ENCODE measurements at regions not wholly inside any gene's neighbourhood (a gene's known extent, or its start where the extent isn't known, plus 50 kb on each side); places are given as distances from the start of the nearest gene placed in this dataset.
"Not testable (repeated sequence)": the region's sequence is repeated elsewhere in the genome, so short reads cannot be mapped to it uniquely, and the experiment has no call there.

DNA sequence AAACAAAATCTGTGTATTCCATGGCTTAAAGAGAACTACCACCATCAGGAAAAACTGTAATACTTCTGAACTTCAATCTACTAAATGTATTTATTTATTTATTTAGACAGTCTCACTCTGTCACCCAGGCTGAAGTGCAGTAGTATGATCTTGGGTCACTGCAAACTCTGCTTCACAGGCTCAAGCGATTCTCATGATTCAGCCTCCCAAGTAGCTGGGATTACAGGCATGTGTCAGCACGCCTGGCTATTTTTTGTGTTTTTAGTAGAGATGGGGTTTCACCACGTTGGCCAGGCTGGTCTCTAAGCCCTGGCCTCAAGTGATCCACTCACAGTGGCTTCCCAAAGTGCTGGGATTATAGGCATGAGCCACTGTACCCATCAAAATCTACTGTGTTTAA, 202.3 kb upstream of the POU1F1 start:
- no peak for FAIRE-seq

GRCh38 chr3:87473944-87474343, 197.6 kb upstream of the POU1F1 start:
- no peak for FAIRE-seq

DNA sequence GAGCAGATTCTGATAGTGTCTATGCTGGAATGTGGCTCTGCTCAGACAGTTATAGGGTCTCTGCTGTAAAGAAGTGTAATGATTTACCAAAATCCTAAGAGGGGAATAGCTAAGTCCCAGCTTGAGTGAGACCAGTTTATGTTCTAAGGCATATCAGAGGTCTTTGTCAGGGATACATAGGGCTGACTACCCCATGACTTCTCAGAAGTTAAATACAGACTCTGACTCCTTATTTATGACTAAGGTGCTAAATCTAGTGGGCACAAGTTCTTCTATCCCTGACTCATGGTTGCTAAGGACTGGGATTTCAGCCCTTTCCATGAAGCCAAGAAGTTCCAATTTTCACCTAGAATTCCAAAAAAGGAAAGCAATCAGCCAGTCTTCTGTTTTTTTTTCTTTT, 192.6 kb upstream of the POU1F1 start:
- FAIRE-seq = no peak

DNA sequence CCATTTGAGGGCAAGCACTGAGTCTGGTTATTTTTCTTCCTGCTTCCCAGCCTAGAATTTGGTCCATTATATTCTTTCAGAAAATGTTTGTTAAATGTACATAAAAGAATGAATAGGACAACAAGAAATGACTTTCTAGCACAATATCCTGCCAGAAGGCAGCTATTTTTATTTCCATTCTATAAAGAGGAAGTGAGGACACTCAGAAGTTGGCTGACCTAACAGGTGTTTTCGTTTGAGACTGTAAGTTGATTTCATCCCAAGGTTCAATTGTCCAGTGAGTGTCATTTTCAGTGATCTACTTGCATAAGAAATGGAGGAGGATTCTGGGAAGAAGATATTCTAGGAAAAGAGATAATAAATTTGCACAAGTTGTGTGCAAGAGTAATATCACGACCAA, 191.9 kb upstream of the POU1F1 start:
- no peak for FAIRE-seq

DNA sequence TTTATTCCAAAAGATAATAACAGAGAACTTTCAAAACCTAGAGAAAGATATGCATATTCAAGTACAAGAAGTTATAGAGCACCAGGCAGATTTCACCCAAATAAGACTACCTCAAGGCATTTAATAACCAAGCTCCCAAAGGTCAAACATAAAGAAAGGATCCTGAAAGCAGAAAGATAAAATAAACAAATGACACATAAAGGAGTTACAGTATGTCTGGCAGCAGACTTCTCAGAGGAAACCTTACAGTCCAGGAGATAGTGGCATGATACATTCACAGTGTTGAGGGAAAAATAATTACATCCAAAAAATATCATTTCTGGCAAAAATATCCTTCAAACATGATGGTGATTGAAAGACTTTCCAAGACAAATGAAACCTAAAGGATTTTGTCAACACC, 185.8 kb upstream of the POU1F1 start:
- no peak for FAIRE-seq

DNA sequence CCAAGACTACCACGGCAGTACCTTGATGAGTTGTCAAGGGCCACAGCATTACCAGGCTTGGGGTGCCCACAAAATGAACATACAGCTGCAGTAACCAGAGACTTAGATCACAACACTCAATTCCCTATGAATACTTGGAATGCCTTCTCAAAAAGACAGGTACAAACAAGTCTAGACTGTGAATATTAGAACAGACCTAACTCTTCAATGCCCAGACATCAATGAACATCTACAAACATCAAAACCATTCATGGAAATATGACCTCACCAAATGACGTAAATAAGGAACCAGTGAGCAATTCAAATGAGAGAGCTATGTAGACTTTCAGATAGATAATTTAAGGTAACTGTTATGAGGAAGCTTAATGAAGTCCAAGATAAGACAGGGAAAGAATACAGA, 185.1 kb upstream of the POU1F1 start:
- no peak for FAIRE-seq

GRCh38 chr3:87461036-87461435, 184.7 kb upstream of the POU1F1 start:
- FAIRE-seq = no peak

- FAIRE-seq = no peak
Observed at GRCh38 chr3:87448558-87448957, 172.2 kb upstream of the POU1F1 start.

DNA sequence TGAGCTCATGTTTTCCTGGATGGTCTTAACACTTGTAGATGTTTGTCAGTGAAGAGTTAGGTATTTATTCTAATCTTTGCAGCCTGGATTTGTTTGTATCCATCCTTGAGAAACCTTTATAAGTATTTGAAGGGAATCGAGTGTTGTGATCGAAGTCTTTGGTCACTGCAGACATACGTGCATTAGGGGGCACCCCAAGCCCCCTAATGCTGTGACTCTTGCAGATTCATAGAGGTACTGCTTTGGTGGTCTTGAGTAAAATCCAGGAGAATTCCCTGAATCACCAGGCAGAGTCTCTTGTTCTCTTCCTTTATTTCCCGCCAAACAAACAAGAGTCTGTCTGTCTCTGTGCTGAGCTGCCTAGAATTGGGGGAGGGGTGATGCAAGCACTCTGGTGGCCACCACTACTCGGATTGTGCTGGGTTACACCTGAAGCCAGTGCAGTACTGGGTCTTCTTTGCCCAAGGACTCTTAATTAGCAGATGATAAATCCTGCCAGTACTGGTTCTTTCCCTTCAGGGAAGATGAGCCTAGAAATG, 170.5 kb upstream of the POU1F1 start:
- FAIRE-seq = no peak

- no peak for FAIRE-seq
Observed at GRCh38 chr3:87442470-87442869, 166.1 kb upstream of the POU1F1 start.

DNA sequence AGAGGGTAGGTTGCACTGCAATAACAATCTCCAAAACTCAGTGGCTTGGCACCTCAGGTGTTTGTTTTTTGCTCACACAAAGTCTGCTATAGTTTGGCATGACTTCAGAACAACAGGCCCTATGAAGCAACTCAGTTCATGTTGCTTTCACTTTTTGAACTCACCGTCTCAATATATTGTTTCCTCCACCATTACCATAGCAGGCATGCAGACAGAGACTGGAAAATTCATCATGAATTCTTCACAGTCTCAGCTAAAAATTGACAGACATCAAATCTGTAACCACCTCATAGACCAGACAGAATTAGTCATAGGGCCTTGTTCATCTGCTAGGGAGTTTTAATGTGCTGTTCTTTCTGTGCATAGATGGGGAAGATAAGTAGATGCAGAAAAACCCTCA, 161.4 kb upstream of the POU1F1 start:
- FAIRE-seq = no peak

- FAIRE-seq = no peak
Observed at GRCh38 chr3:87436781-87437543, 160.6 kb upstream of the POU1F1 start.

DNA sequence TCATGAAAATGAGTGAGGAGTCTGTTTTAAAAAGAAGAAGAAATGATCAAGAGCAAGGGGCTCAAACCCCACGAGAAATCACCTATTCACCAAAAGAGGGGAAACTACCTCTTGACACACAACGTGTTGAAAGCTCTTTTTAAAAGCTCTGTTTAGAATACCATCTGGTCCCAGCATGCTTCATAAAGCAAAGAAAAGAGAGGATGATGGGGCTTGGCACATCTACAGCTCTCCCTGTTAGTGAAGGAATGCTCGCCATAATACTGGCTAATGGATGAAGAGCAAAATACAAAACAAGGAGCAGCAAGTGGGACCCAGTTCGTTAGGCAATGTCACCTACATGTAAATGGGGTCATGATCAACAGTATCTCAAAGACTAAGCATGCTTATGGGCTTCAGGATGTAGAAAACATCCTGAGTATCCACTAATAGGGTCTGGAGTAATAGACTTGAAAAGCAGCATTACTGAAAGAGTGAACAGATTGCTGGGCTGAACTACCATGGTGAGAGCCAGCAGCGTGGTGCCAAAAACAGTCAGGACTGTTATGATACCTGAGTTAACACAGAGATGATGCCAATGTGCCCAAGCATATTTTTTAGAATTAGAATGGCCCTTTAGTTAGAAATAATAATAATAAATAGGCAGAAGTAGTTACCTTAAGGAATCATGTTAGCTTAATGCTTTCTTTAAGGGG, 159.7 kb upstream of the POU1F1 start:
- FAIRE-seq = no peak

GRCh38 chr3:87433445-87433844, 157.1 kb upstream of the POU1F1 start:
- FAIRE-seq = not testable (repeated sequence)

DNA sequence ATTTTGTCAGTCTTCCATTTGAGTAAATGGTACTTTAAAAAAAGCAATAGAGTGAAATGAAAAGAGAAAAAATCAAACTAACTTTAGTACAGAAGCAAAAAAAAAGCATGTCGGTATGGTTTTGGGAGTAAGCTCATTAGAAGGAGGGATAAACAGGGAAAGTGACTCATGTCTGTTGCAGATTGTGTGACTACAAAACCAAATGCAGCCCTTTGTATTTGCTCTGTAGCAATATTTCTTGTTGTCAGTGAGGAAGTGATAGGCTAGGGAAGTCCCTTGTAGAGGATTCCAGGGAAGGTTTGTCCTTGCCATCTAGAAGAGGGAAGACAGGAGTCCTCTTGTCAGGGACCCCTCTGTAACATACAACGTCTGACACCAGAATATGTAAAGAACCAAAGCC, 150.5 kb upstream of the POU1F1 start:
- no peak for FAIRE-seq

GRCh38 chr3:87425056-87425455, 148.7 kb upstream of the POU1F1 start:
- no peak for FAIRE-seq

DNA sequence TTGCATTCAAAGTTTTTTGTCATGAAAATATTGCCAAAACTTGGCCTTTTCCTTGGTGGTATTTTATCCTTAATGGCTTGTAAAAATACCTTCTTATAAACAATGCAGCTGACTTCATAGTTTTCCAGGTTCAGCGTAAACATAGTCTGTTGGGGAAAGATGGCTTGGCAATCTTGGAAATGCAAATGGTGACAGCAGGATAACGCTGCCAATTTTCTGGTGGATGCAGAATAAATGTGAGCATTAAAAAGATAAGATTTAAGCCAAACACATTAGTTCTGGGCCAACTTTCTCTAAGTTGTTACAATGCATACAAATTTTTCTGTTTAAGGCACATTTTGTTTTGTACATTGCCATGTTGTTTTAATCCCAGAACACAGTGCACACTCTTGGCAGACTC, 147.0 kb upstream of the POU1F1 start:
- no peak for FAIRE-seq

- no peak for FAIRE-seq
Observed at GRCh38 chr3:87422333-87422732, 145.9 kb upstream of the POU1F1 start.

- no peak for FAIRE-seq
Observed at GRCh38 chr3:87420171-87420570, 143.8 kb upstream of the POU1F1 start.

GRCh38 chr3:87414271-87414670, 137.9 kb upstream of the POU1F1 start:
- FAIRE-seq = no peak

DNA sequence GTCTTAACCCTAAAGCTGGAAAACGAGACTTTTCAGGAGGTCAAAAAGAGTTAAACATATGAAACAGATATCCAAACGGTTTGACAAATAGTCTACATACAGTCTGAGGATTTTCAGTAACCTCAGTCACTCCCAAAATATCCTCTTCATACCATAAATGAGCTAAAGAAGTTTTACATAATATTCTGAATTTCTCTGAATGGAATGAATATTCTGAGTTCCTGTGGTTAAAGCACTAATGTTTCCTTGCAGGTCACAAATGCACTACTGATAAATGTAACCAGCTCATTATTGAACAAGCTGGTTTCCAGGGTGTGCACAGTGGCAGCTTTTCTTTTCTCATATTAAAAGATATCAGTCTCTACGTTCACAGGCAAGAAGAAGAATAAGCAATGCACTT, 137.4 kb upstream of the POU1F1 start:
- FAIRE-seq = no peak

GRCh38 chr3:87410110-87410509, 133.7 kb upstream of the POU1F1 start:
- no peak for FAIRE-seq

- no peak for FAIRE-seq
Observed at GRCh38 chr3:87398168-87398801, 121.9 kb upstream of the POU1F1 start.

- no peak for FAIRE-seq
Observed at GRCh38 chr3:87397211-87397610, 120.8 kb upstream of the POU1F1 start.
